Right ventricle myocardium inferior (tissue), 1 donor: ENCODE measurements at regions not wholly inside any gene's neighbourhood (a gene's known extent, or its start where the extent isn't known, plus 50 kb on each side); places are given as distances from the start of the nearest gene placed in this dataset.
"Not testable (repeated sequence)": the region's sequence is repeated elsewhere in the genome, so short reads cannot be mapped to it uniquely, and the experiment has no call there.

Source experiments
- ATAC-seq: fragments of 200-7000 bp; cut with Tn5 transposase; one replicate; pipeline ENCODE4 v1.9.1; 2020; ENCODE audit warnings: mild to moderate bottlenecking, moderate library complexity
- DNase-seq: peaks from one replicate; pipeline ENCODE4 v3.0.0; 2021; ENCODE audit errors: missing footprints
- intact Hi-C: fragments of 100-400 bp; cut with DNase I; formaldehyde crosslinking; loops from one replicate; pipeline ENCODE4 v1.11.0; 2022
- donor health status: DM: no; HTN: yes; CAD: no; lungs with severe emphysema.

- intact Hi-C loops = no loop called here
- ATAC-seq (peak; percentile 43), DNase-seq (no peak)
Measured at GRCh38 chr13:44129418-44129817, 244.2 kb upstream of the SERP2 start.

DNA sequence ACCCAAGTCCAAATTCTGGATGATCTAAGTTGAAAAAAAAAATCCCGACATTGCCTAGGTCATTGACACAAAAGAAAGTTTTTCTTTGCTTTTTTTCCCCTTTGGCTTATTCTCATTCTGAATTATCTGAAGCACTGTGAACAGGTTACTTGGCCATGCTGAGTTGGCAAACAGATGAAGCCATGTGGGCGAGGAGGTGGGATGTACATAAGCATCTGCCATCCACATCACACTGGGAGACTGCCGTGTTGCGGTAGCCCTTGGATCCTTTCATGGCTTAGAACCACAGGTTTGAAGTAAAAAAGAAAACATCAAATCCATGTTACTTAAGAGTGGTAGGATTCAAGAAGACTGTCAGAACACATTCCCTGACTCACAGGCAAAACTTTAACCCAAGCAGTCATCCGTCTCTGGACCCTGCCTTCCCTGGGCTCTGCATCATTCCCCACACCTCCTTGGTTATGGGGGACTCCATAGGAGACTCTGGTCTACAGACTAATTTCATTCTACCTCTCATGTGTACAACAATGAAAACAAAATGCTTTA lies 242.5 kb upstream of the SERP2 start:
- ATAC-seq (no peak), DNase-seq (no peak)
- intact Hi-C loops = no loop called here

DNA sequence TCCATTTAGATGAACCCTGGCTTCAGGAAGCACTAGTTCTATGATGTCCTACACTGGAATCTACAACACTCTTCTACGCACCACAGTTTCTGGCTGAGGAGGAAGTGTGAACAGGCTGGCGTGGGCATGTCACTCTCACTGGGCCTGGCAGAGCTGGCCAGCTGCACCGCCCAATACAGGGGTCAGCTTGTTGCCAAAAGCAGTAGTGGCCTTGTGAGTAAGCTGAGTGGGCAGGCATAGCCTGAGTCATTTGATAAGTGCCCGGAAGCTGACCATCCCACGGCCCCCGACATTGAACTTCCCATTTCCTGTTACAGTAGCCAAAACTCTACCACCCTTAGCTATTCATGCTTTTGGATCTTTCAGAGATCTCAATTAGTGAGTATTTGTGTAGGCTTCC lies 240.9 kb upstream of the SERP2 start:
- ATAC-seq (peak; percentile 92), DNase-seq (peak; percentile 85)
- intact Hi-C loops = loop anchor here (2.0 kb wide), 1 partner anchor 78 kb away; no protein-coding TSS in a partner anchor

- intact Hi-C loops = loop anchor here (2.0 kb wide), 1 partner anchor 79 kb away; no protein-coding TSS in a partner anchor
- DNase-seq = no peak
Measured at GRCh38 chr13:44133626-44134025, 240.0 kb upstream of the SERP2 start.

GRCh38 chr13:44135566-44135965 lies 238.1 kb upstream of the SERP2 start:
- no peak for ATAC-seq

More at GRCh38 chr13:44133626-44134025, 240.0 kb upstream of the SERP2 start:
- no peak for ATAC-seq

GRCh38 chr13:44136696-44137268 lies 236.8 kb upstream of the SERP2 start:
- intact Hi-C loops = no loop called here
- ATAC-seq (no peak), DNase-seq (no peak)

More at GRCh38 chr13:44135566-44135965, 238.1 kb upstream of the SERP2 start:
- intact Hi-C loops = no loop called here
- DNase-seq = no peak

GRCh38 chr13:44137466-44137865 lies 236.2 kb upstream of the SERP2 start:
- ATAC-seq (no peak), DNase-seq (no peak)
- intact Hi-C loops = no loop called here

DNA sequence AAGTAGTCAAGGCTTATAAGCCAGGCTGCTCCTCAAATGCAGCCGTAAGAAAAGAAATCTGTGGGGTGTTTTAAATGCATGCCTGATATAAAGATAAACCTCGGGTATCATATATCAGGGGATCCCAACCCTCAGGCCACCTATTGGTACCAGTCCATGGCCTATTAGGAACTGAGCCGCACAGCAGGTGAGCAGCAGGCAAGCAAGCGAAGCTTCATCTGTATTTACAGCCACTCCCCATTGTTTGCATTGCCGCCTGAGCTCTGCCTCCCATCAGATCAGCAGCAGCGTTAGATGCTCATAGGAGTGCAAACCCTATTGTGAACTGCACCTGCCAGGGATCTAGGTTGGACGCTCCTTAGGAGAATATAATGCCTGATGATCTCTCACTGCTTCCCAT lies 233.5 kb upstream of the SERP2 start:
- intact Hi-C loops = loop anchor here (5.0 to 10.0 kb wide), 2 partner anchors 225 to 297 kb away; no protein-coding TSS in a partner anchor
- DNase-seq (no peak), ATAC-seq (no peak)

DNA sequence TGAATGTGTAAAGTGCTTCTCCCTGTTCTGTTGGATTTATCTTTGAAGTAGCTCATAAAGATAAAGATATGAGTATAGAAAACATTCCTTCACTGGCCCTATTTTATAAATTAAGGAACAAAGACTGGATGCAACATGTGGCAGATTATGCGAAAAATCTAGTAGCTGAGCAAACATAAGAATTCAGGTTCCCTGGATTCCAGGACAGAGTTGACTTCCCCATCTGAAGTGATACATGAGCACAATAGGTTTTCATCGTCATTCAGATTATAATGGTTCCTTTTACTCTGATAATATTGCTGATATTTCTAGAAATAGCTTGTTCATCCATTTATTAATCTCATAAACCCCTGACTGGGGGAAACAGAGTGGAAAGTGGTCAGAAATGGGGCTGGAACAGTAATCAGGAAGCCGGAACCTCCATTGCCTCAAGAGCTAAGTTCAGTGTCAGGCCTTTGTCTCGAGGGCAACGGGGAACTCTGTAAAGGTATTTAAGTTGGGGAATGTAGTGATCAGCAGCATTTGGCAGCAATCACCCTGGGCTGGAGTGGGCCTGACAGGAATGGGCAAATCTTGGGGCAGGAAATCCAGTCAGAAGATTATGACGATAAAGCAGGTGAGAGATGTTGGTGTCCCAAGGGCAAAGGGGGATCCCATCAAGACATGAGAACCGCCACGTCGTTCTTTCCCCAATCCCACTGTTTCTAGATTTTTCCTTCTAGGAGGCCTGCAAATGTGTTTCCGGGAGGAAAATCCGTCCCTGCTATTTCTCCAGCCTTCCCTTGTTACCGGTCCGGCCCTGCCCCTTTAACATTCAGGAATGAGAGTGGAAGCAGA lies 232.5 kb upstream of the SERP2 start:
- intact Hi-C loops = loop anchor here (5.0 to 10.0 kb wide), 2 partner anchors 226 to 296 kb away; no protein-coding TSS in a partner anchor
- DNase-seq = no peak
- ATAC-seq = no peak

GRCh38 chr13:44141725-44142539 lies 231.7 kb upstream of the SERP2 start:
- intact Hi-C loops = loop anchor here (5.0 to 10.0 kb wide), 2 partner anchors 227 to 295 kb away; no protein-coding TSS in a partner anchor
- ATAC-seq (peak; percentile 100), DNase-seq (peak; percentile 99)

- ATAC-seq (peak; percentile 0), DNase-seq (no peak)
- intact Hi-C loops = loop anchor here (5.0 to 10.0 kb wide), 2 partner anchors 228 to 295 kb away; no protein-coding TSS in a partner anchor
Measured at GRCh38 chr13:44142540-44142867, 231.1 kb upstream of the SERP2 start.

DNA sequence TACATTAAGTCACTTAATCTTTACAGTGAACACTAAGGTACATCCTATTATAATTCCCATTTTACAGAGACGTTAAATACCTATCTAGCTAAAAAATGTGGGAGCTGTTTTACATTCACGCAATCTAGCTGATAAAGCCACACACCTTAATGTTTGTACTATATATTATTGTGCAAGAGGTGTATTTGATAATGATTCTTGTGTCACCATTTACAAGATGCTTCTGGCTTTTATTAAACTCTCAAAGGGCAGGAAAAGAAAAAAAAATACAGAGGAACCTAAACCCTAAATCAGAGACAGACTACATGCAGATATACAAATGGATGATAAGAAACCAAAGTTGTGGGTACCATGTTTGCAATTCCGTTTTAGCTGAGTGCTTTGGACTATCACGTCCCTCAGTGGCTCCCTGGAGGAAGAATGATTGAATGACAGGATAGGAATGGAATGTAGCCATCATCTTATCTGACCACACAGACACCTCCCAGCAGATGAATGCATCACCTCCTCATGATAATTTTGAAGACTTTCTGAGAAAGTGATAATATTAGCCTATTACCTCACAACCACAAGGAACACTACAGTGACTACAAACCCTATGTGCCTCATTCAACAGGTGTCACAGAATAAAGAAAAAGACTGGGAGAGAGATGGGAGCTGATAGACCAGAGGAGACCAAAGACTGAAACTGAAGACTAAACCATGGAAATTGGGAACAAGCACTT lies 230.5 kb upstream of the SERP2 start:
- no peak for ATAC-seq
- intact Hi-C loops = loop anchor here (5.0 to 10.0 kb wide), 2 partner anchors 228 to 294 kb away; no protein-coding TSS in a partner anchor

DNA sequence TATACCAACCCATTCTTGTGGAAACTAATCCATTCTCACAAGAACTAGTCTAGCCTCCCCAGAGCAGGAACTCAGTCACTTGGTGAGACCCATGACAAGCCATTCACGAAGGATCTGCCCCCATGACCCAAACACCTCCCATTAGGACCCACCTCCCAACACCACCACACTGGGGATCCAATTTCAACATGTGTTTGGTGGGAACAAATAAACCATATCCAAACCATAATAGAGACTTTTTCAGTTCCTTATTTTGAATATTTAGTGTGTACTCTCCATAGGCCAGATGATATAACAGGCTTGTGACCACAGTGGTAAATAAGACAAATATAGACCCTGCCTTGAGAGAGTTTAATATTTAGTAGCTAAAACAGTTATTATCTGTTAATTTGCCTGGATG lies 227.5 kb upstream of the SERP2 start:
- DNase-seq (no peak), ATAC-seq (no peak)
- intact Hi-C loops = loop anchor here (10.0 kb wide), 1 partner anchor 231 kb away; no protein-coding TSS in a partner anchor

More for the DNA sequence above, 230.5 kb upstream of the SERP2 start:
- DNase-seq = no peak

GRCh38 chr13:44147233-44147632 lies 226.4 kb upstream of the SERP2 start:
- intact Hi-C loops = loop anchor here (10.0 kb wide), 1 partner anchor 232 kb away; no protein-coding TSS in a partner anchor
- DNase-seq (no peak), ATAC-seq (no peak)

GRCh38 chr13:44147648-44148047 lies 226.0 kb upstream of the SERP2 start:
- DNase-seq (no peak), ATAC-seq (no peak)
- intact Hi-C loops = loop anchor here (10.0 kb wide), 1 partner anchor 233 kb away; no protein-coding TSS in a partner anchor

GRCh38 chr13:44148159-44148914 lies 225.3 kb upstream of the SERP2 start:
- ATAC-seq (no peak), DNase-seq (no peak)
- intact Hi-C loops = loop anchor here (10.0 kb wide), 1 partner anchor 234 kb away; no protein-coding TSS in a partner anchor

DNA sequence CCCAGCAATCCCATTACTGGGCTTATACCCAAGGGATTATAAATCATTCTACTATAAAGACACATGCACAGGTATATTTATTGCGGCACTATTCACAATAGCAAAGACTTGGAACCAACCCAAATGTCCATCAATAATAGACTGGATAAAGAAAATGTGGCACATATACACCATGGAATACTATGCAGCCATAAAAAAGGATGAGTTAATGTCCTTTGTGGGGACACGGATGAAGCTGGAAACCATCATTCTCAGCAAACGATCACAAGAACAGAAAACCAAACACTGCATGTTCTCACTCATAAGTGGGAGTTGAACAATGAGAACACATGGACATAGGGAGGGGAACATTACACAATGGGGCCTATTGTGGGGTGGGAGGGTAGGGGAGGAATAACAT lies 224.4 kb upstream of the SERP2 start:
- ATAC-seq, DNase-seq: not testable (repeated sequence)
- intact Hi-C loops = loop anchor here (10.0 kb wide), 1 partner anchor 234 kb away; no protein-coding TSS in a partner anchor
